Lower leg skin (tissue), 4 donors: ENCODE measurements at regions not wholly inside any gene's neighbourhood (a gene's known extent, or its start where the extent isn't known, plus 50 kb on each side); places are given as distances from the start of the nearest gene placed in this dataset.
A peak's percentile ranks its signal among the peaks of the same experiment; 100 is the strongest.

Source experiments
- DNase-seq, 2 donors: peaks; one replicate each; pipeline ENCODE4 v3.0.0-alpha.2; 2019; ENCODE audit warnings: low spot score in 2 of 2
- H3K4me3 ChIP-seq: fragments of 200-600 bp; sonication (generic); 2 replicates; pipeline ENCODE4 v1.5.1; 2017; ENCODE audit warnings: mild to moderate bottlenecking, low read depth; ENCODE audit not compliant: poor library complexity, severe bottlenecking
- POLR2A ChIP-seq, 2 donors: fragments of 450-650 bp; IDR thresholded peaks; one replicate each; pipeline ENCODE4 v1.6.1; 2016 to 2017; ENCODE audit warnings: antibody characterized with exemption in 2 of 2, mild to moderate bottlenecking in 1 of 2, moderate library complexity in 1 of 2
- WGBS, 2 donors: methylation state at CpG; one replicate each; pipeline ENCODE4 v1.1.5; 2018; 5-methylcytosine and 5-hydroxymethylcytosine counted together
- intact Hi-C: fragments of 100-400 bp; cut with DNase I; formaldehyde crosslinking; loops from one replicate; pipeline ENCODE4 v1.15.0; 2023; ENCODE audit warnings: low total_unique reads
- TF ChIP-seq, protein P1 (sequence below), 3 donors: fragments of 450-650 bp; IDR thresholded peaks; one replicate each; pipeline ENCODE4 v1.5.1; 2016; ENCODE audit warnings: antibody characterized with exemption in 3 of 3, mild to moderate bottlenecking in 3 of 3, moderate library complexity in 2 of 3

DNA sequence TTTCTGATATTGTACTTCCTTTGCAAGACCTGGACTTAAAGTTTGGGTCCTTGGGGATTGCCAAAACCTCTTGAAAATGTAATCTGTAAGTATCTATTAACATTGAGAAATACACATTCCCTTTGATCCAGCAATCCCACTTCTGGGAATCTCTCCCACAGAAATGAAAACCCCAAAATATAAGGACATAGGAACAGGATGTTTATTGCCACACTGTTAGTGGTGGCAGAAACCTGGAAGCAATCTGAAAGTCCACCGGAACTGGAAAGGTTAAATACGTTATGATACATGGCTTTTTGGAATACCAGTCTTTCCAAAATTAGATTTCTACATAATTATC lies 71.2 kb upstream of the STX18 start:
- 47 to 53% methylated on average over 2 of the region's 2 CpGs for WGBS, 2 donors
- no peak for DNase-seq
- H3K4me3 ChIP-seq, result no peak overlapping the region
- TF ChIP-seq POLR2A (IDR thresholded peaks at IDR 0.05), result no peak
- TF ChIP-seq, protein P1, sequence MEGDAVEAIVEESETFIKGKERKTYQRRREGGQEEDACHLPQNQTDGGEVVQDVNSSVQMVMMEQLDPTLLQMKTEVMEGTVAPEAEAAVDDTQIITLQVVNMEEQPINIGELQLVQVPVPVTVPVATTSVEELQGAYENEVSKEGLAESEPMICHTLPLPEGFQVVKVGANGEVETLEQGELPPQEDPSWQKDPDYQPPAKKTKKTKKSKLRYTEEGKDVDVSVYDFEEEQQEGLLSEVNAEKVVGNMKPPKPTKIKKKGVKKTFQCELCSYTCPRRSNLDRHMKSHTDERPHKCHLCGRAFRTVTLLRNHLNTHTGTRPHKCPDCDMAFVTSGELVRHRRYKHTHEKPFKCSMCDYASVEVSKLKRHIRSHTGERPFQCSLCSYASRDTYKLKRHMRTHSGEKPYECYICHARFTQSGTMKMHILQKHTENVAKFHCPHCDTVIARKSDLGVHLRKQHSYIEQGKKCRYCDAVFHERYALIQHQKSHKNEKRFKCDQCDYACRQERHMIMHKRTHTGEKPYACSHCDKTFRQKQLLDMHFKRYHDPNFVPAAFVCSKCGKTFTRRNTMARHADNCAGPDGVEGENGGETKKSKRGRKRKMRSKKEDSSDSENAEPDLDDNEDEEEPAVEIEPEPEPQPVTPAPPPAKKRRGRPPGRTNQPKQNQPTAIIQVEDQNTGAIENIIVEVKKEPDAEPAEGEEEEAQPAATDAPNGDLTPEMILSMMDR (IDR thresholded peaks at IDR 0.05), result no peak
- intact Hi-C loops, result no loop called here

DNA sequence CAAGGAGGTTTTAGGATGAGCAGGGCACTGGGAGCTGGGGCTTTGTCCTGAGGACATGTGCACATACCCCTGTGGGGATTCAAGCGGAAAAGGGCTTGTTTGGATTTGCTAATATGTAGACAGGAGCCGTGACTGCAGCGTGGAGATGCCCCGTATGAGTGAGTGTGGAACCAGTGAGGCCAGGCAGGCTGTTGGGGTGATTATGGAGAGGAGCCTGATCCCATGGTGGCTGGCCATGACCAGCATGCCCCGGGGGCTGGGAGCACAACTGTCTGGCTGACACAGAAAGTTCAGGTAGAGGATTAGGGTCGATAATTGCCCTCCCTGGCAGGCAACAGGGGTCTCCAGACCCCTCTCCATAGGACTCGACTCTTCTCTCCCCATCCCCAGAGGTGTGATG lies 68.8 kb upstream of the STX18 start:
- peak in 1 of 2 donors; percentile 81 for DNase-seq
- TF ChIP-seq POLR2A (IDR thresholded peaks at IDR 0.05), result no peak
- TF ChIP-seq, protein P1 (IDR thresholded peaks at IDR 0.05), result no peak
- intact Hi-C loops, result no loop called here
- no peak overlapping the region for H3K4me3 ChIP-seq
- WGBS, 2 donors, result 79 to 94% methylated on average over 7 of the region's 7 CpGs

DNA sequence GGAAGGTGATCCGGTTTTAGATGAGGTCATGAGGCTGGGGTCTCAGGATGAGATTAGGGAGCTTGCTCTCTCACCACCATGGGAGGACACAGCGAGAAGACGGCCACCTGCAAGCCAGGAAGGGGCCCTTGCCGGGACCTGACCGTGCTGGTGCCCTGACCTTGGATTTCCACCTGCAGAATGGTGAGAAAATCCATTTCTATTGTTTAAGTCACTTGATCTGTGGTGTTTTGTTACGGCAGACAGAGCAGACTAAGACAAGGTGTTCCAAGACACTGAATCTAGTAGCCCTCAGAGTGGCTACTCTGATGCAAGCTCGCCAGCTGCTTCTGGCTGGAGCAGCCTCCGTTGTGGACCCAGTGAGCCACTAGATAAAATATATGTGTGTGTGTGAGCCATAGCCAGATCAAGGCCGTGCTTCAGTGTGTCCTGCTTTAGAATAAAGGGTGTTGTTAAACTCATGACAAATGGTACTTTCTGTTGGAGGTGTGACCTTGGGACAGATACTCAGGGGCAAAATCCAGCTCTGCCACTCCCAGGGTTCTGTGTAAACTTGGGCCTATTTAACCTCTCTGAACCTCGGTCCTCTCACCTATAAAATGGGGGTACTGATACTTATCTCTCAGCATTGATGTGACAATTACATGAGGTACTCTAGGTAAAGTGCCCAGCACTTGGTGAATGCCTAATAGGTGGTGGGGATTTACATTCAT lies 67.9 kb upstream of the STX18 start:
- DNase-seq, result no peak
- 96 to 98% methylated on average over 10 of the region's 10 CpGs for WGBS, 2 donors
- H3K4me3 ChIP-seq, result no peak overlapping the region
- TF ChIP-seq POLR2A (IDR thresholded peaks at IDR 0.05), result no peak
- TF ChIP-seq, protein P1 (IDR thresholded peaks at IDR 0.05), result no peak
- intact Hi-C loops, result no loop called here

DNA sequence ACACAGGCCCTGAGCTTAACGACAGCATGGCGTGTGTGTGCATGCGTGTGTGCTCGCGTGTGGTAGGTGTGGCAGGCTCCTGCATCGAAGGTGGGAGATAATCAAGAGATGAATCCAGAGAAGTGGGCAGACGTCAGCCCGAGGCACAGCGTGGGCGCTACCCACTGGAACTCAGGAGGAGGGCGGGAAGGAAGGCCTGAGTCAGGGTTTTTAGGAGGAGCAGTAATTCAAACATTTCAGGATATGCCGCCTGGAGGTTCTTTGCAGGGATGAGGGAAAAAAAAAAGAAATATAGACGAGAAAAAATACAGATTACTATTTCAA lies 66.3 kb upstream of the STX18 start:
- no peak overlapping the region for H3K4me3 ChIP-seq
- 51 to 54% methylated on average over 13 of the region's 13 CpGs for WGBS, 2 donors
- TF ChIP-seq POLR2A (IDR thresholded peaks at IDR 0.05), result no peak
- TF ChIP-seq, protein P1 (IDR thresholded peaks at IDR 0.05), result no peak
- DNase-seq, result no peak
- intact Hi-C loops, result no loop called here

DNA sequence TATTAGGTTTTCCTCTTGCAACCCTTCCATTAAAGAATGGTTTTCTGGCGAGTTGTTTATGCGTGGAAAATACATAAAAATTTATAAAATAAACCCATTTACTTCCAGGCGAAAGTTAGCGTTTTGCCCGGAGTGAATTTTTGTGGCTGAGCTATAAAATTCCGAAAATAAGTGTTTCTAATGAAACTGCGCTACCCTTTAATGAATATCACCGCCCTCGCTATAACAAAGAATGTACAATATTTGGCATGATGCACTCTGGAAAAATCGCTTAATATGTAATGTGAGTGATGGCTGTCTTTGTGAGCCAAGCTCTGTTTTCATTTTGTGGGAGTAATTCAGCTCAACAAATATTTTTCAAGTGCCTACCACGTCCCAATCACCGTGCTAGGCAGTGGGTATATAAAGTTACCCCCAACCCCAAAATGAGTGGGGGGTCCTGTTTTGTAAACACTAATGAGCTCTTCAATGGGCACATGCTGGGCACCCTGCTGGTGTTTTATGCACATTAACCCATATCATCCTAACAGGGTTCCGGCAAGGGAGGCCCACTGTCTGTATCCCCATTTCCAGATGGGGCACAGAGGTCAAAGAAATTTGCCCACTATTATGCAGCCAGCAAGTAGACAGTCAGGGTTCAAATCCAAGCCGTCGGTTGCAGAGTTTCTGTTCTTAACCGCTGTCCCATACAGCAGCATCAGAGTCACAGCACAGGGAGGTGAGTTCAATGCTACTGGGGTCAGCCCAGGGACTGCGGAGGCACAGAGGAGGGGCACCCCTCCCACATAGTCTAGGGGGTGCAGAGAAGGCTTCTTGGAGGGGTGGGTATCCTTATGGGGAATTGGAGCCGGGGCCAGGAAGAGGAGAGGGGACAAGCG lies 65.7 kb upstream of the STX18 start:
- WGBS, 2 donors, result 70 to 71% methylated on average over 19 of the region's 19 CpGs
- DNase-seq, result peak in 1 of 2 donors; percentile 60
- no peak overlapping the region for H3K4me3 ChIP-seq
- intact Hi-C loops, result no loop called here
- no peak for TF ChIP-seq POLR2A (IDR thresholded peaks at IDR 0.05)
- TF ChIP-seq, protein P1 (IDR thresholded peaks at IDR 0.05), result no peak
